ENCODE measurements at regions not wholly inside any gene's neighbourhood (a gene's known extent, or its start where the extent isn't known, plus 50 kb on each side); places are given as distances from the start of the nearest gene placed in this dataset.

GRCh38 chr4:145307120-145307519 lies 126.7 kb upstream of the OTUD4 start:
- TF ChIP-seq POLR2A (IDR thresholded peaks at IDR 0.05; ENCODE audit: low read length) (no peak), GATA1 (IDR thresholded peaks at IDR 0.05; ENCODE audit: low read depth, low read length) (no peak)
